Ishikawa (cell line): ENCODE measurements at regions not wholly inside any gene's neighbourhood (a gene's known extent, or its start where the extent isn't known, plus 50 kb on each side); places are given as distances from the start of the nearest gene placed in this dataset.

Experiments
- CEBPB ChIP-seq: IDR thresholded peaks from 2 replicates; pipeline ENCODE4 v1.6.1; 2012
- CREB1 ChIP-seq: IDR thresholded peaks from 2 replicates; pipeline ENCODE4 v1.6.1; 2012; ENCODE audit warnings: low read depth
- EGR1 ChIP-seq: IDR thresholded peaks from 2 replicates; pipeline ENCODE4 v1.6.1; 2012
- EP300 ChIP-seq: IDR thresholded peaks from 2 replicates; pipeline ENCODE4 v1.6.1; 2012; ENCODE audit warnings: borderline replicate concordance
- FOXM1 ChIP-seq: IDR thresholded peaks from 2 replicates; pipeline ENCODE4 v1.6.1; 2012; ENCODE audit warnings: low read depth, borderline replicate concordance
- NFIC ChIP-seq: IDR thresholded peaks from 2 replicates; pipeline ENCODE4 v1.6.1; 2012
- RAD21 ChIP-seq: IDR thresholded peaks from 2 replicates; pipeline ENCODE4 v1.6.1; 2012; ENCODE audit warnings: low read depth
- TAF1 ChIP-seq: IDR thresholded peaks from 2 replicates; pipeline ENCODE4 v1.6.1; 2012; ENCODE audit warnings: low read depth, mild to moderate bottlenecking
- TCF12 ChIP-seq: IDR thresholded peaks from 2 replicates; pipeline ENCODE4 v1.6.1; 2012; ENCODE audit warnings: low read depth
- TEAD4 ChIP-seq: IDR thresholded peaks from 2 replicates; pipeline ENCODE4 v1.6.1; 2012
- YY1 ChIP-seq: IDR thresholded peaks from 2 replicates; pipeline ENCODE4 v1.6.1; 2012; ENCODE audit warnings: low read depth
- ZBTB7A ChIP-seq: IDR thresholded peaks from 2 replicates; pipeline ENCODE4 v1.6.1; 2012; ENCODE audit warnings: low read depth
- TF ChIP-seq, protein P1 (sequence below): IDR thresholded peaks from 2 replicates; pipeline ENCODE4 v1.6.1; 2012
- TF ChIP-seq, protein P2 (sequence below): IDR thresholded peaks from 2 replicates; pipeline ENCODE4 v1.6.1; 2012
- TF ChIP-seq, protein P3 (sequence below): IDR thresholded peaks from 2 replicates; pipeline ENCODE4 v1.6.1; 2012; ENCODE audit warnings: low read depth, mild to moderate bottlenecking

DNA sequence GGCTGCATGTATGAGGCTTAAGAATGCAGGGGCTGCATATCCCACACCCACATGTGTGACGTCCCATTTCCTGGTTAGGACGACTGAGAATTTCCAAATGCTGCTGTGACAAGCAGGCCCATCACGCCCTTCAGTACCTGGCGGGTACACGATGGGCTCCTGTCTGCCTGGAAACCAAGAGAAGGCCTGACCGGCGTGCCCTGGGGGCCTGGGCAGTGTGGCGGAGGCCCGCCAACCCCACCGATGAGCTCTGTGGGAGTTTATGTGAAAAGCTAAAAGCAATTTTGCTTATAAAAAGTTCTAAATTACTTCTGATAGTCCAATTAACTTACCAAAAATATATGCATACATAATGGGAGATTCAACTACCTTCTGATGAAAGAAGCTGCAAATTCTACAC lies 837.3 kb downstream of the GALR1 start:
- TF ChIP-seq FOXM1 (no peak), TAF1 (no peak), TEAD4 (no peak), RAD21 (no peak), NFIC (no peak), ZBTB7A (no peak), CEBPB (no peak)
- TF ChIP-seq, protein P1, sequence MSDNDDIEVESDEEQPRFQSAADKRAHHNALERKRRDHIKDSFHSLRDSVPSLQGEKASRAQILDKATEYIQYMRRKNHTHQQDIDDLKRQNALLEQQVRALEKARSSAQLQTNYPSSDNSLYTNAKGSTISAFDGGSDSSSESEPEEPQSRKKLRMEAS: no peak
- TF ChIP-seq, protein P2, sequence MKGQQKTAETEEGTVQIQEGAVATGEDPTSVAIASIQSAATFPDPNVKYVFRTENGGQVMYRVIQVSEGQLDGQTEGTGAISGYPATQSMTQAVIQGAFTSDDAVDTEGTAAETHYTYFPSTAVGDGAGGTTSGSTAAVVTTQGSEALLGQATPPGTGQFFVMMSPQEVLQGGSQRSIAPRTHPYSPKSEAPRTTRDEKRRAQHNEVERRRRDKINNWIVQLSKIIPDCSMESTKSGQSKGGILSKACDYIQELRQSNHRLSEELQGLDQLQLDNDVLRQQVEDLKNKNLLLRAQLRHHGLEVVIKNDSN: no peak
- TF ChIP-seq, protein P3, sequence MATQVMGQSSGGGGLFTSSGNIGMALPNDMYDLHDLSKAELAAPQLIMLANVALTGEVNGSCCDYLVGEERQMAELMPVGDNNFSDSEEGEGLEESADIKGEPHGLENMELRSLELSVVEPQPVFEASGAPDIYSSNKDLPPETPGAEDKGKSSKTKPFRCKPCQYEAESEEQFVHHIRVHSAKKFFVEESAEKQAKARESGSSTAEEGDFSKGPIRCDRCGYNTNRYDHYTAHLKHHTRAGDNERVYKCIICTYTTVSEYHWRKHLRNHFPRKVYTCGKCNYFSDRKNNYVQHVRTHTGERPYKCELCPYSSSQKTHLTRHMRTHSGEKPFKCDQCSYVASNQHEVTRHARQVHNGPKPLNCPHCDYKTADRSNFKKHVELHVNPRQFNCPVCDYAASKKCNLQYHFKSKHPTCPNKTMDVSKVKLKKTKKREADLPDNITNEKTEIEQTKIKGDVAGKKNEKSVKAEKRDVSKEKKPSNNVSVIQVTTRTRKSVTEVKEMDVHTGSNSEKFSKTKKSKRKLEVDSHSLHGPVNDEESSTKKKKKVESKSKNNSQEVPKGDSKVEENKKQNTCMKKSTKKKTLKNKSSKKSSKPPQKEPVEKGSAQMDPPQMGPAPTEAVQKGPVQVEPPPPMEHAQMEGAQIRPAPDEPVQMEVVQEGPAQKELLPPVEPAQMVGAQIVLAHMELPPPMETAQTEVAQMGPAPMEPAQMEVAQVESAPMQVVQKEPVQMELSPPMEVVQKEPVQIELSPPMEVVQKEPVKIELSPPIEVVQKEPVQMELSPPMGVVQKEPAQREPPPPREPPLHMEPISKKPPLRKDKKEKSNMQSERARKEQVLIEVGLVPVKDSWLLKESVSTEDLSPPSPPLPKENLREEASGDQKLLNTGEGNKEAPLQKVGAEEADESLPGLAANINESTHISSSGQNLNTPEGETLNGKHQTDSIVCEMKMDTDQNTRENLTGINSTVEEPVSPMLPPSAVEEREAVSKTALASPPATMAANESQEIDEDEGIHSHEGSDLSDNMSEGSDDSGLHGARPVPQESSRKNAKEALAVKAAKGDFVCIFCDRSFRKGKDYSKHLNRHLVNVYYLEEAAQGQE: no peak

DNA sequence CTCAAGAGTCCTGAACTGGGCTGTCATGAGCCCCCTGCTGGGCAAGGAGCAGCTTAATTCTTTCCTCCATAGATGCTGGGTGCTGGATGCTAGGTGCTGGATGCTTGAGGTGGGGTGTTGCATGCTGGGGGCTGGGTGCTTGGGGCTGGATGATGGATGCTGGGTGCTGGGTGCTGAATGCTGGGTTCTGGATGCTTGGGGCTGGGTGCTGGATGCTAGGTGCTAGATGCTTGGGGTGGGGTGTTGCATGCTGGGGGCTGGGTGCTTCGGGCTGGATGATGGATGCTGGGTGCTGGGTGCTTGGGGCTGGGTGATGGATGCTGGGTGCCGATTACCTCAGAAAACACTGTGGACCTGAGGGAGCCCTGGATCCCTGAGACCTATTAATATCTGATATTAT lies 837.7 kb downstream of the GALR1 start:
- TF ChIP-seq TAF1 (no peak), FOXM1 (no peak), CEBPB (no peak), TEAD4 (no peak), YY1 (no peak), CREB1 (no peak), NFIC (no peak), ZBTB7A (no peak), RAD21 (no peak), EGR1 (no peak)
- TF ChIP-seq, protein P2: no peak
- TF ChIP-seq, protein P3: no peak
- TF ChIP-seq, protein P1: no peak

DNA sequence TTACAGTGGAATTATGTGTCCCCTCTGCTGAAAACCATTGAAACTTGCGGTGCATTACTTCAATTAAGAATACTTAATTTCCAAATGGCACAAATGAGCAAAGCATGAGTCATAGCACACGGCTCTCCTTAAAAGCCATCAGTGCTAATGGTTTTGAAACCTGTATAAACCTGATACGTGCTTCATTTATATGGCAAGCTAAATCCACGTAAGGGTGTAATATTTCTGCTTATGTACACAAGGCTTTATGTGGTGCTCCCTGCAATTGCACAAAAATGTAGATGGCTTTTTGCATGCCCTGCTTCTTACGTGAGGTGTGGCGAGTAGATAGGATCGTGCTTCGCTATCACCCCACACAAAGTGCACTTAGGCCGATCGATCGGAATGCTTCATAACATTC lies 840.9 kb downstream of the GALR1 start:
- TF ChIP-seq CEBPB: no peak
- TF ChIP-seq FOXM1: no peak
- TF ChIP-seq, protein P1: no peak
- no peak for TF ChIP-seq RAD21
- TF ChIP-seq TCF12: no peak
- TF ChIP-seq, protein P3: no peak

DNA sequence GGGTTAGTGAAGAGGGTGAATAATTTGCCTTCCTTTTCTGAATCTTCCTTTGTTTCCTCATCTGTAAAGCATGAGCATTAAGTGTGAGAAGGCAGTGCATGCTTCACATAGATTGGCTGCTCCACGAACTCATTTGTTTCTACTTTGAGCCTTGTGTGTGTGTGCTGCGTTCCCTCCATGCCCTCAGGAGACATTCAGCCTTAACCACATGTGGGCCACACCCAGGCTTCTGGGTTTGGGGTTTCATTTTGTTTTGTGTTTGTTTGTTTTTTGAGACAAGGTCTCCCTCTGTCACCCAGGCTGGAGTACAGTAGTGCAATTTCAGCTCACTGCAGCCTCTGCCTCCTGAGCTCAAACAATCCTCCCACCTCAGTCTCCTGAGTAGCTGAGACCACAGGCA lies 843.3 kb downstream of the GALR1 start:
- TF ChIP-seq TEAD4 (no peak), CEBPB (no peak), EGR1 (no peak), NFIC (no peak), CREB1 (no peak), EP300 (no peak), YY1 (no peak), ZBTB7A (no peak), FOXM1 (no peak), TAF1 (no peak), TCF12 (no peak), RAD21 (no peak)
- TF ChIP-seq, protein P3: no peak
- TF ChIP-seq, protein P1: no peak
- TF ChIP-seq, protein P2: no peak
